ENCODE measurements at regions not wholly inside any gene's neighbourhood (a gene's known extent, or its start where the extent isn't known, plus 50 kb on each side); places are given as distances from the start of the nearest gene placed in this dataset.

DNA sequence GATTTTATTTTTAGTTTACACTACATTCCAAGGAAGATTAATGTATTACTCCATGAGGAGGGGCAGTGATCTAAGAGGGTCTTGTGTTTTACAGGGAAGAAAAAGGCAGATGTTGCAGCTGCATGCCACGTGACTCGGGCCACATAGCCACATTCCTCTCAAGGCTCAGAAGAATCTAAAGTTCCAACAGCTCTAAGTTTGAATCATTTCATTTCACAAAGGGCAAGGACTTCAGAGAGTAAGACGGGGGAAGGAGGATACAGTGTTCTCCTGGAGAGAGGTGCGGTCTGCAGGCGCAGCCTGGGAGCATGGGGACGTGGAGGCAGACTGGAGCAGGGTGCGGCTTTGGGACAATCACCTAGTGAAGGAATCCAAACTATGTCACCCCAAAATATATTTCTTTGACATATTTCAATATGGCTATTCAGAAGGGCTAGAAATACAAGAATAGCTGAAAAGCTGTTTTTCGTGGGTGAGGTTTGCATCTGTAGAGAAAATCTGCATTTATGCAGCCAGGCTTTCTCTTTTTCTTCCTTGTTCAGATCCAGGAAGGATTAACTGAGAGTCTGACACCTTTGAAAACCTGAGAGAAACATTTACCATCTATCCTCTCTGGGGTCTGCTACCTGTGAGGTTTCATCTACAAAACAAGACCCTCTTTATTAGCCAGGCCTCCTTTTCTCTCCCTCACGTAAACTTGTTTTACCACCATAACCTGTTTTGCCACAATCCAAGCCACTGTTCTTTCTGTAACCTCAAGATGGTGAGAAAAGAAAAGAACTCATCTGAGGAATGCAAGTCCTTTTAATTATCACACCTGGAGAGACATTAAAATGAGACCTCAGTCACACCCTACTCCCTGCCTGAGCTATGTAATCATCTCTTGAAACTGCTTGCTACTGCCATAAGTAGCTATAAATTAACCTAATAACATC lies 165.1 kb upstream of the NDUFV2 start:
- TF ChIP-seq ARNTL (CRISPR knock-in tag; IDR thresholded peaks at IDR 0.05; ENCODE audit: borderline replicate concordance, low read depth) (no peak), ZFP30 (CRISPR knock-in tag; IDR thresholded peaks at IDR 0.05) (no peak), ZFP3 (CRISPR knock-in tag; IDR thresholded peaks at IDR 0.05) (no peak), CREB5 (CRISPR knock-in tag; IDR thresholded peaks at IDR 0.05; ENCODE audit: low read depth) (no peak), RARB (CRISPR knock-in tag; IDR thresholded peaks at IDR 0.05) (no peak), POU6F1 (CRISPR knock-in tag; IDR thresholded peaks at IDR 0.05; ENCODE audit: borderline replicate concordance, low read depth) (no peak), ESRRG (CRISPR knock-in tag; IDR thresholded peaks at IDR 0.05) (no peak), ZNF565 (CRISPR knock-in tag; conservative IDR thresholded peaks at IDR 0.05; ENCODE audit: low read depth) (no peak), BACH2 (CRISPR knock-in tag; IDR thresholded peaks at IDR 0.05; ENCODE audit: borderline replicate concordance) (no peak)
- TF ChIP-seq, protein P1, sequence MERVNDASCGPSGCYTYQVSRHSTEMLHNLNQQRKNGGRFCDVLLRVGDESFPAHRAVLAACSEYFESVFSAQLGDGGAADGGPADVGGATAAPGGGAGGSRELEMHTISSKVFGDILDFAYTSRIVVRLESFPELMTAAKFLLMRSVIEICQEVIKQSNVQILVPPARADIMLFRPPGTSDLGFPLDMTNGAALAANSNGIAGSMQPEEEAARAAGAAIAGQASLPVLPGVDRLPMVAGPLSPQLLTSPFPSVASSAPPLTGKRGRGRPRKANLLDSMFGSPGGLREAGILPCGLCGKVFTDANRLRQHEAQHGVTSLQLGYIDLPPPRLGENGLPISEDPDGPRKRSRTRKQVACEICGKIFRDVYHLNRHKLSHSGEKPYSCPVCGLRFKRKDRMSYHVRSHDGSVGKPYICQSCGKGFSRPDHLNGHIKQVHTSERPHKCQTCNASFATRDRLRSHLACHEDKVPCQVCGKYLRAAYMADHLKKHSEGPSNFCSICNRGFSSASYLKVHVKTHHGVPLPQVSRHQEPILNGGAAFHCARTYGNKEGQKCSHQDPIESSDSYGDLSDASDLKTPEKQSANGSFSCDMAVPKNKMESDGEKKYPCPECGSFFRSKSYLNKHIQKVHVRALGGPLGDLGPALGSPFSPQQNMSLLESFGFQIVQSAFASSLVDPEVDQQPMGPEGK (CRISPR knock-in tag; IDR thresholded peaks at IDR 0.05; ENCODE audit: borderline replicate concordance): no peak

Measured in SK-N-SH treated with all-trans-retinoic acid at 6 μM for 48 hours (cell line).